Hepatocyte (in vitro differentiated cells): ENCODE measurements at regions not wholly inside any gene's neighbourhood (a gene's known extent, or its start where the extent isn't known, plus 50 kb on each side); places are given as distances from the start of the nearest gene placed in this dataset.

Source experiments
- EZH2 ChIP-seq: fragments of 200-600 bp; sonication (generic); IDR thresholded peaks from 2 replicates; pipeline ENCODE4 v1.6.1; 2016; ENCODE audit warnings: antibody characterized with exemption, mild to moderate bottlenecking, borderline replicate concordance
- EZH2phosphoT487 ChIP-seq: fragments of 200-600 bp; sonication (generic); IDR thresholded peaks from one replicate; pipeline ENCODE4 v1.6.1; 2018; ENCODE audit warnings: antibody characterized with exemption, mild to moderate bottlenecking, low read depth, moderate library complexity; ENCODE audit not compliant: unreplicated experiment, severe bottlenecking
- TF ChIP-seq, protein P1 (sequence below): fragments of 200-600 bp; sonication (generic); IDR thresholded peaks from 2 replicates; pipeline ENCODE4 v1.5.1; 2016; ENCODE audit warnings: antibody characterized with exemption, mild to moderate bottlenecking; ENCODE audit not compliant: poor library complexity

DNA sequence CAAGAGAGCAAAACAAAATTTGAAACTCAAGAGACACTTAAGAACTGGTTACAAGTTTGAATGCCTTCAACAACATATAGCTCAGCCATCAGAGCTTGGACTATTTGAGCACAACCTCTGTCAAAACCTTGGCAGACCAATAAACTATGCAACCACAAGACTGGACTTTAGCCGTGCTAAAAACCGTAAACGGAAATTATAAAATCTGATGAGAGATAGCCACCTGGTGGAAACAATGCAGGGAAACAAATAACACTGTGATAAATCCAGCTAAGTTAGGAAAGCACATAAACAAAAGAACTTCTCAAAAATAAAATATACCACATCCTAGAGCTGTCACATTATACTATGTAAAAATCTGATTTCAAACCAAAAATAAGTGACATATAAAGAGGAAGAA, 1074.2 kb upstream of the NOVA1 start:
- TF ChIP-seq, protein P1, sequence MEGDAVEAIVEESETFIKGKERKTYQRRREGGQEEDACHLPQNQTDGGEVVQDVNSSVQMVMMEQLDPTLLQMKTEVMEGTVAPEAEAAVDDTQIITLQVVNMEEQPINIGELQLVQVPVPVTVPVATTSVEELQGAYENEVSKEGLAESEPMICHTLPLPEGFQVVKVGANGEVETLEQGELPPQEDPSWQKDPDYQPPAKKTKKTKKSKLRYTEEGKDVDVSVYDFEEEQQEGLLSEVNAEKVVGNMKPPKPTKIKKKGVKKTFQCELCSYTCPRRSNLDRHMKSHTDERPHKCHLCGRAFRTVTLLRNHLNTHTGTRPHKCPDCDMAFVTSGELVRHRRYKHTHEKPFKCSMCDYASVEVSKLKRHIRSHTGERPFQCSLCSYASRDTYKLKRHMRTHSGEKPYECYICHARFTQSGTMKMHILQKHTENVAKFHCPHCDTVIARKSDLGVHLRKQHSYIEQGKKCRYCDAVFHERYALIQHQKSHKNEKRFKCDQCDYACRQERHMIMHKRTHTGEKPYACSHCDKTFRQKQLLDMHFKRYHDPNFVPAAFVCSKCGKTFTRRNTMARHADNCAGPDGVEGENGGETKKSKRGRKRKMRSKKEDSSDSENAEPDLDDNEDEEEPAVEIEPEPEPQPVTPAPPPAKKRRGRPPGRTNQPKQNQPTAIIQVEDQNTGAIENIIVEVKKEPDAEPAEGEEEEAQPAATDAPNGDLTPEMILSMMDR, result no peak
- TF ChIP-seq EZH2, result no peak
- no peak for TF ChIP-seq EZH2phosphoT487
